ENCODE measurements at regions not wholly inside any gene's neighbourhood (a gene's known extent, or its start where the extent isn't known, plus 50 kb on each side); places are given as distances from the start of the nearest gene placed in this dataset.

- TF ChIP-seq EZH2 (IDR thresholded peaks at IDR 0.05; ENCODE audit: borderline replicate concordance, control insufficient read depth, low read depth, low read length) = no peak
- no peak for TF ChIP-seq IRF4 (IDR thresholded peaks at IDR 0.05; ENCODE audit: low read depth, low read length)
- no peak for TF ChIP-seq FOXK2 (IDR thresholded peaks at IDR 0.05)
- TF ChIP-seq MTA3 (IDR thresholded peaks at IDR 0.05; ENCODE audit: borderline replicate concordance, low read length) = no peak
- TF ChIP-seq, protein P1, sequence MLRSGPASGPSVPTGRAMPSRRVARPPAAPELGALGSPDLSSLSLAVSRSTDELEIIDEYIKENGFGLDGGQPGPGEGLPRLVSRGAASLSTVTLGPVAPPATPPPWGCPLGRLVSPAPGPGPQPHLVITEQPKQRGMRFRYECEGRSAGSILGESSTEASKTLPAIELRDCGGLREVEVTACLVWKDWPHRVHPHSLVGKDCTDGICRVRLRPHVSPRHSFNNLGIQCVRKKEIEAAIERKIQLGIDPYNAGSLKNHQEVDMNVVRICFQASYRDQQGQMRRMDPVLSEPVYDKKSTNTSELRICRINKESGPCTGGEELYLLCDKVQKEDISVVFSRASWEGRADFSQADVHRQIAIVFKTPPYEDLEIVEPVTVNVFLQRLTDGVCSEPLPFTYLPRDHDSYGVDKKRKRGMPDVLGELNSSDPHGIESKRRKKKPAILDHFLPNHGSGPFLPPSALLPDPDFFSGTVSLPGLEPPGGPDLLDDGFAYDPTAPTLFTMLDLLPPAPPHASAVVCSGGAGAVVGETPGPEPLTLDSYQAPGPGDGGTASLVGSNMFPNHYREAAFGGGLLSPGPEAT (IDR thresholded peaks at IDR 0.05; ENCODE audit: low read depth) = no peak
- no peak for TF ChIP-seq POLR2A (IDR thresholded peaks at IDR 0.05; ENCODE audit: low read depth, low read length)
- TF ChIP-seq SP1 (IDR thresholded peaks at IDR 0.05; ENCODE audit: low read depth, low read length) = no peak
- no peak for TF ChIP-seq HDAC2 (IDR thresholded peaks at IDR 0.05)
- TF ChIP-seq, protein P2, sequence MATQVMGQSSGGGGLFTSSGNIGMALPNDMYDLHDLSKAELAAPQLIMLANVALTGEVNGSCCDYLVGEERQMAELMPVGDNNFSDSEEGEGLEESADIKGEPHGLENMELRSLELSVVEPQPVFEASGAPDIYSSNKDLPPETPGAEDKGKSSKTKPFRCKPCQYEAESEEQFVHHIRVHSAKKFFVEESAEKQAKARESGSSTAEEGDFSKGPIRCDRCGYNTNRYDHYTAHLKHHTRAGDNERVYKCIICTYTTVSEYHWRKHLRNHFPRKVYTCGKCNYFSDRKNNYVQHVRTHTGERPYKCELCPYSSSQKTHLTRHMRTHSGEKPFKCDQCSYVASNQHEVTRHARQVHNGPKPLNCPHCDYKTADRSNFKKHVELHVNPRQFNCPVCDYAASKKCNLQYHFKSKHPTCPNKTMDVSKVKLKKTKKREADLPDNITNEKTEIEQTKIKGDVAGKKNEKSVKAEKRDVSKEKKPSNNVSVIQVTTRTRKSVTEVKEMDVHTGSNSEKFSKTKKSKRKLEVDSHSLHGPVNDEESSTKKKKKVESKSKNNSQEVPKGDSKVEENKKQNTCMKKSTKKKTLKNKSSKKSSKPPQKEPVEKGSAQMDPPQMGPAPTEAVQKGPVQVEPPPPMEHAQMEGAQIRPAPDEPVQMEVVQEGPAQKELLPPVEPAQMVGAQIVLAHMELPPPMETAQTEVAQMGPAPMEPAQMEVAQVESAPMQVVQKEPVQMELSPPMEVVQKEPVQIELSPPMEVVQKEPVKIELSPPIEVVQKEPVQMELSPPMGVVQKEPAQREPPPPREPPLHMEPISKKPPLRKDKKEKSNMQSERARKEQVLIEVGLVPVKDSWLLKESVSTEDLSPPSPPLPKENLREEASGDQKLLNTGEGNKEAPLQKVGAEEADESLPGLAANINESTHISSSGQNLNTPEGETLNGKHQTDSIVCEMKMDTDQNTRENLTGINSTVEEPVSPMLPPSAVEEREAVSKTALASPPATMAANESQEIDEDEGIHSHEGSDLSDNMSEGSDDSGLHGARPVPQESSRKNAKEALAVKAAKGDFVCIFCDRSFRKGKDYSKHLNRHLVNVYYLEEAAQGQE (IDR thresholded peaks at IDR 0.05; ENCODE audit: low read depth, low read length) = no peak
- TF ChIP-seq KDM1A (IDR thresholded peaks at IDR 0.05; ENCODE audit: borderline replicate concordance) = no peak
- RAD21 ChIA-PET (ENCODE audit: unreplicated experiment) = no interaction called here
- CTCF ChIA-PET = no interaction called here
- in situ Hi-C loops (cut with MboI) = no loop called here
- Histone ChIP-seq H2AFZ (ENCODE audit: control insufficient read depth, low read depth, low read length) (no peak overlapping the region), H3K79me2 (ENCODE audit: control insufficient read depth, insufficient read depth, low read length) (no peaks in the 10 kb centered on the region), H3K9me3 (replicated peaks; ENCODE audit: control insufficient read depth, insufficient read depth, low read length) (no peaks in the 10 kb centered on the region), H3K36me3 (ENCODE audit: control insufficient read depth in 2 of 2, insufficient read depth in 2 of 2, low read length in 1 of 2) (no peaks in the 10 kb centered on the region), H3K9ac (ENCODE audit: control insufficient read depth, insufficient read depth, low read length) (no peak overlapping the region), H3K27me3 (replicated peaks in 1 of 2; ENCODE audit: control insufficient read depth in 2 of 2, insufficient read depth in 2 of 2, low read length in 1 of 2) (no peaks in the 10 kb centered on the region), H4K20me1 (ENCODE audit: control insufficient read depth, insufficient read depth) (no peaks in the 10 kb centered on the region), H3K4me2 (ENCODE audit: control insufficient read depth, insufficient read depth) (no peak overlapping the region), H3K4me3 (no peak overlapping the region), H3K4me1 (ENCODE audit: control insufficient read depth, insufficient read depth, low read length) (no peaks in the 10 kb centered on the region), H3K27ac (ENCODE audit: control insufficient read depth, insufficient read depth) (no peak overlapping the region)
- FAIRE-seq (no peak), ATAC-seq (no peak), DNase-seq (ENCODE audit: low read depth, low spot score) (no peak)
- POLR2A ChIA-PET = no interaction called here
- BruUV-seq (replicated peaks) = no TSS peak
- intact Hi-C loops (cut with micrococcal nuclease; ENCODE audit: unreplicated experiment) = no loop called here
- SMC1A ChIA-PET (ENCODE audit: uncharacterized antibody, unreplicated experiment) = no interaction called here
Observed at GRCh38 chr5:165876538-165876937, 2371.1 kb downstream of the MAT2B start.

All from GM12878 (cell line).